Myocyte (in vitro differentiated cells): ENCODE measurements at regions not wholly inside any gene's neighbourhood (a gene's known extent, or its start where the extent isn't known, plus 50 kb on each side); places are given as distances from the start of the nearest gene placed in this dataset.
"Not testable (repeated sequence)": the region's sequence is repeated elsewhere in the genome, so short reads cannot be mapped to it uniquely, and the experiment has no call there.

Experiments used
- DNase-seq: peaks from one replicate; pipeline ENCODE4 v3.0.0-alpha.2; 2012; ENCODE audit warnings: low read depth

DNA sequence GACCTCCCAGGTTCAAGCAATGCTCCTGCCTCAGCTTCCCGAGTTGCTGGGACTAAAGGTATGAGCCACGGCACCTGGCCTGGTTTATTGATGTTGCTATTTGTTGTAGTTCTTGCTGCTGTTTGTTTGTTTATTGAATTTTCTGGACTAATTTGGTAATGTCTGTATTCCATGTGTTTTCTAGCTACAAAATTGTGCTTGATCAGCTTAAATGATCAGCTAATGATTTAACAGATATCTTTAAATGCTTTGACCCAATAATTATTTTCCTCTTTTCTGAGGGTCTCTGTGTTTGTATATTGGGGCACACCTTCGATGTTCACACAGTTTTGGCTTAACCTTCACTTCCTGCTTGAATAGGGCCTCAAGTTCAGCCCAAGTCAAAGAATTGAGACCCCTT lies 488.1 kb upstream of the HTR2C start:
- no peak for DNase-seq

DNA sequence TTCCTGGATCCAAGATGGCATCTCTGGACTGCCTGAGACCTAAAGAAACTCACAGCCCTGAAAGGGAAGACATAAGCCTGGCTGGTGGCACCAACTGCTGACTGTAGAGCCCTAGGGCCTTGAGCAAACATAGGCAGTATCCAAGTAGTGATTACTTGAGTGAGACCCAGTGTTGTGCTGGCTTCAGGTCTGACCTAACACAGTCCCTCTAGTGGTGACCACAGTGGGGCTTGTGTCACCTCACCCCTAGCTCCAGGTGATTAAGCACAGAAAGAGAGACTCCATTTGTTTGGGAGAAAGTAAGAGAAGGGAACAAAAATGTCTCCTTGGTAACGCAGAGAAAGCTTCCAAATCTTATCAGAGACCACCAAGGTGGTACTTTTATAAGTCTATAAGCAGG lies 496.3 kb upstream of the HTR2C start:
- no peak for DNase-seq

DNA sequence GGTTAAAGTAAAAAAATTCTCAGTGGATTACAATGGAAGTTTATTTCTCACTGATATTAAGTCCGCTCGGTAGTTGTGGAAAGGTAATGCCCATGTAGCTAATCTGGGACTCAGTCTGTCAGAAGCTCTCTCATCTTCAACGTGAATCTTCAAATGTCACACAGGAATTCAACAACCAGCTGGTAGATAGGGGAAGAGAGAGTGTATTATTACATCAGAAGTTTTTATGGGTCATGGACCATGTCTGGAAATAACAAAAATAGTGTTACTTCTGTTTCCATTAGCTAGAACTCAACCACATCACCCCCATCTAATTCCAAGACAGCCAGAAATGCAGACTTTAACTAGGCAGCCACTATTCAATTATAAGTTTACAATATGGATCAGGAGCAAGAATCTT lies 506.1 kb upstream of the HTR2C start:
- no peak for DNase-seq

DNA sequence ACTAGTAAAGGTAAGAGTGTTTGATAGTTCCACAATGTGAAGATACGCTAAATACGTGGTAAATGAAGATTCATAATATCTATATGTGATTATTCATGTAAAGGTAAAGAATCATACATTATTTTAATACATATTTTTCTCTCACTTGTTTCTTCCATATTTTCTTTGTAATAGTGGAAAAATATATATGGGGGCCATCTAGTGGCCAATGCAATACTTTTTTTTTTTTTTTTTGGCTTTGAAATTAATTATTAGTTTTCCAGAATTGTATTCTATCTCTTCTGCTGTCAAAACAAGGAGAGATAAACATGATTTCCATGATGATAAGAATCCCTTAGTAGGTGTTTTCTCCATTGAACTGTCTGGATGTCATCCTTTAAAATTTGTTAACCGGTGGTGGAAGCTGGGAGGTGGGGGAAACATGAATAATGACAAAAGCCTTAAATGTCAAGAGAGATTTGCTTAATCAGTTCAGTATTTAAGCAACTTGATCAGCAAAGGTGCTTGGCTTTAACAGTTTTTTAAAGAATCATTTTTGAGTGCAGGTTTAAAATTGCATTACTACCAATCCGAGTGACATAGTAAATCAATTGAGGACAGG lies 508.7 kb upstream of the HTR2C start:
- no peak for DNase-seq

DNA sequence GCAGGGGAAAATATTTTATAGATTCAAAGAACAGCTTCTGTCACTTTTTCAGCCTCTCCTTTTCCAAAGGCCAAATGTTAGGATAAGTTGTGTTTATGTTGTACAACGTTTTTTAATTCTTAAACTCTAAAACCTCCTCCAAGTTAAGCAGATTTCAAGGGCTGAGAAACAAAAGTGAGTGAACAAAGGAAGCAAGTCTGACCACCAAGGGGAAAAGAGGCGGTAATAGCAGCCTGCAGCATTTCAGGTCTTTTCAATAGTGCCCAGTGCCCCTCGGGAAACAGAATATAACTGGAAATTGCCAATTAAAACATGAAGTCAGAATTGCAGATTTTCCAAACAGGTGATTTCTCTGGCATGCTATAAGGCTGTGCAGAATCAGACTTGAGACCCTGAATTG lies 510.0 kb upstream of the HTR2C start:
- DNase-seq: no peak

DNA sequence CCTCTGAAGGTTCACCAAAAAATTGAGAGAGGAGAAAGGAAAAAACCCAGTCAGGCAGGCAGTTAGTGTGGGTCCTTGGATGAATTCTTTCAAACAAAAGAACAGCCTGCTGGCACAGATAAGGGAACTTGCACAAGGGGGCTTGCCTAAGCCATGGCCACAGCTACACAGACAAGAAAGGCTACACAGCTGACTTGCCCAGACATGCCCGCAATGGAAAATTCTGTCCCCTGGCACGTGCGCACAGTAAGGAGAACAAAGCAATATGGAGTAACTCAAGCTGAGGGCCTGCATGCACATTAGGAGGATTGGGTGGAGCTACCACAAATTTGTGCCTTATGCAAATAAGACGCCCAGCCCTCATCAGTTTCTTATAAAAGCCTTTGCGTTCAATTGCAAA lies 512.5 kb upstream of the HTR2C start:
- DNase-seq: no peak

DNA sequence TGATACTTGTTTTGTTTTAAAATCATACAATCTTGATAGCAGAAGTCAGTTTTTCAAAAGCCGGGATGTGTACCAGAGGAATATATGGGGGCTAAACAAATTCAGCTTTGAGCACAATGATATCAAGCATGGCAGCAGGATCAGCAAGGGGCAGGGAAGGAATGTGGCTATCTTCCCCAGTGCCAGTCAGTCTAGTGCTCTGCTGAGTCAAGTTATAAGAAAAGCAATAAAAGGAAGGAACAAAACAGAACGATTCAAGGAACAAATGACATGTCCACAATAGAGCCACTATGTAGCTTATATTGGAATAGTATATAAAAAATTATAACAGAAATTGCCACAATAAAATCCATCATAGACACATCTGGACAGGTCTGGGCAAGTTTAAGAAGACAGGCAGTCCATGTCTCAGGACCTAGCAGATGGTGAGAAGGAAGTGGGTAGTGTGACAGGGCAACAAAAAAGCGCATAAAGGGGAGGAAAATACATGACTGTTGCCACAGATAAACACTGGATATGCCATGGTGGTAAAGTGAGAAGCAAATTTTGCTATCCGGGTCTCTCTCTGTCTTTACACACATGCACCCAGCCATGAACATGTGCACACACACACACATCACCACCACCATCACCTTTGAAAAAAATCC lies 518.2 kb upstream of the HTR2C start:
- no peak for DNase-seq

DNA sequence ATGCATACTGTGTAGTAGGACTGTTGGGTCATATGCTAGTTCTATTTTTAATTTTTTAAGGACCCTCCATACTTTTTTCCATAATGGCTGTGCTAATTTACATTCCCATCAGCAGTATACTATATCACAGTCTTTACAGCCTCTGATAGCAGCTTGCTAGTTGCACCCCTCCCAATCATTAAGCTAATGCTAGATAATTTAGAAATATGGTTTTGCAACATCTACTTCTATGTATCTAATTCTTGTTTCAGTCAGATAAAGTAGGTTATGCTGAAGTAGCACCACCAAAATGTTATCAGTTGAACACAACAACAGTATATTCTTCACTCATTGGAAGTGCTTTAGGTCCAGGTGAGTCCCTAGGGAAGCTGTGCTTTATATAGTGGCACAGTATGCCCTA lies 522.7 kb upstream of the HTR2C start:
- no peak for DNase-seq

DNA sequence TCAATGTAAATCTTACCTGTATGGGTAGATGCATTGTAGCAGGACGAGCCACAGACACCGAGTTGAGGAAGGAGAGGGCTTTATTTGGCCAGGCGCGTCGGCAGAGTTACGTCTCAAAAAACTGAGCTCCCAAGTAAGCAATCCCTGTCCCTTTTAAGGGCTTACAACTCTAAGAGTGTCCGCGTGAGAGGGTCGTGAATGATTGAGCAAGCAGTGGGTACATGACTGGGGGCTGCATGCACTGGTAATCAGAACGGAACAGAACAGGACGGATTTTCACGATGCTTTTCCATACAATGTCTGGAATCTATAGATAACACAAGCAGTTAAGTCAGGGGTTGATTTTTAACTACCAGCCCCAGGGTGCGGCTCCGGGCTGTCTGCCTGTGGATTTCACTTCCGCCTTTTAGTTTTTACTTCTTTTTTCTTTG lies 524.9 kb upstream of the HTR2C start:
- DNase-seq: no peak

DNA sequence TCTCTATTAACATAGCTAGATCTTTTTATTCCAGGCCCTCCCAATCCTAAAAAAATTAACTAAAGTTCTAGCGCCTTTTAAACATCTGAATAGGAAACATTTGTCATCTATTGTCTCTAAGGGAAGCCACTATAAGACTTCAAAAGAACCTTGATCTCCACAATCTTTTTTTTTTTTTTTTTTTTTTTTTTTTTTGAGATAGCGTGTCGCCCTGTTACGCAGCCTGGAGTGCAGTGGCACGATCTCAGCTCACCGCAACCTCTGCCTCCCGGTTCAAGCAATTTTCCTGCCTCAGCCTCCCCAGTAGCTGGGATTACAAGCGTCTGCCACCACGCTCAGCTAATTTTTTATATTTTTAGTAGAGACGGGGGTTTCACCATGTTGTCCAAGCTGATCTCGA lies 526.5 kb upstream of the HTR2C start:
- not testable (repeated sequence) for DNase-seq

DNA sequence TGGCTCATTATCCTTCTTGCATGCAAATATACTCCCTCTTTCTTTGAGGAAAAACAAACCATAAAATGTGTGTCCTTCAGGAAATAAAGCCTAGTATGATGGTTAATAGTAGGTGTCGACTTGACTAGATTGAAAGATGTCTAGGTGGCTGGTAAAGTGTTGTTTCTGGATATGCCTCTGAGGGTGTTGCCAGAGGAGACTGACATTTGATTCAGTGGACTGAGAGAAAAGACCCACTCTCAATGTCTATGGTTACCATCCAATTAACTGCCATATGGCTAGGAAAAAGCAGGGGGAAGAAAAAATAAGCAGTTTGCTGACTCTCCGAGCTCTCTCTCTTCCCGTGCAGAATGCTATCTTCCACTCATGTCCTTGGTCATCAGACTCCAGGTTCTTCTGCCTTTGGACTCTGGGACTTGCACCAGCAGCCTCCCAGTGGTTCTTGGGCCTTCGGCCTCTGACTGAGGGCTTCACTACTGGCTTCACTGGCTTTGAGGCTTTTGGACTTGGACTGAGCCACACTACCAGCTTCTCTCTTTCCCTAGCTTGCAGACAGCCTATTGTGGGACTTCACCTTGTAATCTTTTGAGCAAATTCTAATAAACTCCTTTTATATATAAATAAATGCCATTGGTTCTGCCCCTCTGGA lies 532.1 kb upstream of the HTR2C start:
- no peak for DNase-seq

DNA sequence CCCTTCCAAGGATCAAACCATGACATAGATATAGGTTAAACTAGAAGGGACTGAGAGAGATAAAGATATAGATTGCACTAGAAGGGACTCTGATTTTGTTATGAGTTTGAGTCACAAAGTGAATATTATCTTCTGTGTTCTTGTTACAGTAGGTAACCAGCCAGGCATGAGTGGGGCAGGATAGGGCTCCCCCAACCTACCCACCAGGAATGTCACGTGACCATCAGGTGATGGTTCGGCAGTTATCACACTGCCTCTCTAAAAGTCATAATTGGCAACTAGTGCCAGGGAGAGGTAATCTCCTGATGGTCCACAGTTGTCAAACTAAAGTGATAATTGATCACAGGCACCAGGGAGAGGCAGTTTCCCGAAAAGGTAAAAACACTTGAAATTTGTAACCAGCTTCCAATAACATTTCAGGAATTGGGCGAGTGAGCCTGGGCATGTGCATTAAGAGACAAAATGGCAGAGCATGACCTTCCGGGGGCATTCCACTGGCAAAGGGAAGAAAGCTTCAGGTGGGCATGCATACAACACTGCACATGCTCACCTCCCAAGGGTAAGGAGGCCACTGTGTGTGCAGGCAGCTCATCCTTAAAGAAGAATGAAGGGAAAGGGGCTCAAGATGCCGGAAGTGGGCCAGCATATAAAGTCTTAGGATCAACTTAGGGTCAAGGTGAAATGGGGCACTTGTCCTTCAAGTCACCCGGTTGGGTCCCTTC lies 533.6 kb upstream of the HTR2C start:
- DNase-seq: no peak

DNA sequence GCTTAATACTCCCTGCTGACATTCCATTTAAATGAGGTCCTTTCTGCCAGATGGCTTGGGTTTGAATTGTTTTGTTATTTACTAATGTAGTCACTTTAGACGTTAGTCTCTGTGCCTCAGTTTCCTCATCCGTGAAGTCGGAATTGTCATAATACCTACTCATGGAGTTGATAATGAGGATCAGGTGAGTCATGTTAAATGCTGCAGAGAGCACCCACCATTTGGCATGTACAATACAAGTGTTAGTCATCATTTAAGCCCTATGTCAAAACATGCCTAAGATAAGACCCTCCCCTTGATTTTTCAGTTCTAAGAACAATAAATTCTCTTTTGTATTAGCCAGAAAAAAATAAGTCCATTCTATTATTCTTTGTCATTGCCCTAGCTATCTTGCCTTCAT lies 534.8 kb upstream of the HTR2C start:
- DNase-seq: no peak

DNA sequence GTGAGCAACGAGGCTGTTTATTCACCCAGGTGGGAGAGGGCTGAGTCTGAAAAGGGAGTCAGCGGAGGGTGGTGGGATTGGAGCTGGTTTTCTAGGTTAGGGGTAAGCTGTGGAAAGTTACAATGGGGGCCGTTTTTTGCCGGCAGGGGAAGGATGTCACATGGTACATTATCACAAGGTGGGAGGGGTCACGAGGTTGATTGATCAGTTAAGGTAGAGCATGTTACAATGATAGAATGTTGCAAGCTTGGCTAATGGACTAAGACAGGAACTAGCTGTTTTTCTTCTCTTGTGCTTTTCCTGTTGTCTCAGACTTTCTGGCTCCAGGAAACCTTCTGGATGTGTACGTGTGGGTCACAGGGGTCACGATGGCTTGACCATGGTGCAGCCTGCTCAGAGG lies 536.3 kb upstream of the HTR2C start:
- no peak for DNase-seq

DNA sequence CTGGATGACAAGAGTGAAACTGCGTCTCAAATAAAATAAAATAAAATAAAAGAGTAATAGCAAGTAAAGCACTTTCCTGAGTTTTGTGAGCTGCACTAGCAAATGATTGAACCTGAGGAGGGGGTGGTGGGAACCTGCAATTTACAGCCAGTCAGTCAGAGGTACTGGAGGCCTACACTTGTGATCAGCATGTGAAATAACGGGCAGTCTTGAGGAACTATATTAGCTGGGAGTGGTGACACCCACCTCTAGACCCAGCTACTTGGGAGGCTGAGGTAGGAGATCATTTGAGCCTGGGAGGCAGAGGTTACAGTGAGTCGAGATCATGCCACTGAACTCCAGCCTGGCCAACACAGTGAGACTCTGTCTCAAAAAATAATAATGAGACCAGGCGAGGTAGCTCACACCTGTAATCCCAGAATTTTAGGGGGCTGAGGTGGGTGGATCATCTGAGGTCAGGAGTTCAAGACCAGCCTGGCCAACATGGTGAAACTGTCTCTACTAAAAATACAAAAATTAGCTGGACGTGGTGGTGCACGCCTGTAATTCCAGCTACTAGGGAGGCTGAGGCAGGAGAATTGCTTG lies 537.1 kb upstream of the HTR2C start:
- no peak for DNase-seq

DNA sequence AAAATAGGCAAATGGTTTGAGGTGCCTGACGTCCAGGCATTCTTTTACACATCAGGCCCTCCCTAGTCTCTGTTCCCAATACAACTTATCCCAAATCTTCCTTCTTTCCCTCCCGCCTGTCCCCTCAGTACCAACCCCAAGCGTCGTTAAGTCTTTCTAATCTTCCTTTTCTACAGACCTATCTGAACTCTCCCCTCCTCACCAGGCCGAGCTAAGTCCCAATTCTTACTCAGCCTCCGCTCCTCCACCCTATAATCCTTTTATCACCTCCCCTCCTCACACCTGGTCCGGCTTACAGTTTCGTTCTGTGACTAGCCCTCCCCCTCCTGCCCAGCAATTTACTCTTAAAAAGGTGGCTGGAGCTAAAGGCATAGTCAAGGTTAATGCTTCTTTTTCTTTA lies 542.4 kb upstream of the HTR2C start:
- DNase-seq: not testable (repeated sequence)

DNA sequence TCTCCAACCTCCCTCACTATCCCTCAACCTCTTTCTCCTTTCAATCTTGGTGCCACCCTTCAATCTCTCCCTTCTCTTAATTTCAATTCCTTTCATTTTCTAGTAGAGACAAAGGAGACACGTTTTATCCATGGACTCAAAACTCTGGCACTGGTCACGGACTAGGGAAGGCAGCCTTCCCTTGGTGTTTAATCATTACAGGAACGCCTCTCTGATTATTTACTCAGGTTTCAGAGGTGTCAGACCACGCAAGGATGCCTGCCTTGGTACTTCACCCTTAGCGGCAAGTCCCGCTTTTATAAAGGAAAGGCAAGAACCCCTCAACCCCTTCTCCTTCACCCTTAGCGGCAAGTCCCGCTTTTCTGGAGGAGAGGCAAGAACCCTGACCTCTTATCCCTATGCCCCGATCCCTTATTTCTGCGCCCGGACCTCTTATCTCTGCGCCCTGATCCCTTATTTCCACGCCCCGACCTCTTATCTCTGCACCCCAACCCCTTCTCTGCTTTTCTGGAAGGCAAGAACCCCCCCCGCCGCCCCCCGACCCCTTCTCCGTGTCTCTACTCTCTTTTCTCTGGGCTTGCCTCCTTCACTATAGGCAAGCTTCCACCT lies 543.1 kb upstream of the HTR2C start:
- not testable (repeated sequence) for DNase-seq

DNA sequence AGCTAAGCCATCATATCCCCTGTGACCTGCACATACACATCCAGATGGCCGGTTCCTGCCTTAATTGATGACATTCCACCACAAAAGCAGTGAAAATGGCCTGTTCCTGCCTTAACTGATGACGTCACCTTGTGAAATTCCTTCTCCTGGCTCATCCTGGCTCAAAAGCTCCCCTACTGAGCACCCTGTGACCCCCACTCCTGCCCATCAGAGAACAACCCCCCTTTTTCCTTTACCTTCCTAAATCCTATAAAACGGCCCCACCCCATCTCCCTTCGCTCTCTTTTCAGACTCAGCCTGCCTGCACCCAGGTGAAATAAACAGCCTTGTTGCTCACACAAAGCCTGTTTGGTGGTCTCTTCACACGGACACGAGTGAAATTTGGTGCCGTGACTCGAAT lies 543.8 kb upstream of the HTR2C start:
- not testable (repeated sequence) for DNase-seq

DNA sequence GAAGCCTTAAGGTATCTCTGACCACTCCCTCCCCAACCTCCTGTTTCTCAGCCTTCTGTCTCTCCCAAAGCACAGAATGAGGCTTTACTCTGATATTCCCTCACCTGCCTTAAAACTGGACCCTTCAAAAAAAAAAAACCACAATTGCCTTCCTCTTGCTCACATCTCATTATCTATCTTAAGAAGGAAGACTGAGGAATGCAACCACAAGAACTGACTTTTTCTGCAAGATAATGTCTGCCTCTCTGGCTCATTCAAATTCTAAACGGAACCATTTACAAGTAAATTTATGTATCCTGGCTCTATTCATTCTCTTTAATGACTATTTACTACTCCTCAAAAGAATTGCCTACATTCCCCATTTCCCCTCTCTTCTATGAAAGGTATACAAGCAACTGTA lies 545.5 kb upstream of the HTR2C start:
- no peak for DNase-seq

DNA sequence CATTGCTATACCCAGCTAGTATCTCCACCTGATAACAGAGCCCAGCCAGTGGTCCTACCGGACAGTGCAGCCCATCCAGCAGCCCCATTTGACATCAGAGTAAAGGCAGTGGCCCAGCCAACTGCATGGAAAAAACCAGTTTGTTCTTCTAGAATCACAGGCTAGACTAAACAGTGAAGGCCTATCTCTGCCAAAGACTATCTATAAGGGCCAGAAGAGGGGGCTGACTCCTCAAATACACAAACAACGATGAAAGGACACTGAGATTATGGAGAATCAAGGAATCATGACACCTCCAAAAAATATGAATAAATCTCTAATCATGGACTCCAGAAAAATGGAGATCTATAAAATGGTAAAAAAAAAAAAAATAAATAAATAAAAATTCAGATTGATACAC lies 546.4 kb upstream of the HTR2C start:
- no peak for DNase-seq

DNA sequence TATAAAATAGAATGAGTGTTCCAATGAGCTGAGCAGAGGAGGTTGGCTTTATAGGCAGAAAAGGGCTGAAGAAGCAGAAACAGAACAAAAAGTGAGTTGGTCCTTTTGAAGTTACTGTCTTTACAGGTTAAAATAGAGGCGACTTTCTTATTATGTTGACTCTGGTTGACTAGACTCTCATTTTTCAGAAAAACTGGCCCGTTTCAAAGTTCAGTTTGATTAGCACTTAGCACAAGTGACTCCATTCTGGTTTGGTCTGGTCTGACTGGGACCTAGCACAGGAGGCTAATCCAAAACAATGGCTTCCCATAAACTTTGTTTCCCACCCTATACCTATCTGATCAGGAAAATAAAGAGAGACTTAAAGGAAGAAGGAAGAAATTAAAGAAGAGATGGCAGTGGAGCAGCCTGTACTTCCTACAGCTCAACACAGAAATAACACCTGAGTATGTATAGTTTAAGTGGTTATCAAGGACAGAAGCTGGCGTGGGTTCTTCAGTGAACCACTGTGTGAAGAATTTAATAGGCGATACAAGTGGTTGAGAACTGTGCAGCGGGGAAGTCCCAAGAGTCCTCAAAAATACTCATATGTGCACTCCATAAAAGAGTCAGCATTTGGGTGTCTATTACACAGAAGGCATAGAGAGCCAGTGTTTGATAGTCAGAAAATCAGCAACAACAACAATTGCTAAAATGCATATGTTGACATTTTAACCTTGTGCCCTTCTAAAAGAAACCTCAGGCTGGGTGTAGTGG lies 554.8 kb upstream of the HTR2C start:
- no peak for DNase-seq
